ENCODE measurements at regions not wholly inside any gene's neighbourhood (a gene's known extent, or its start where the extent isn't known, plus 50 kb on each side); places are given as distances from the start of the nearest gene placed in this dataset.

DNA sequence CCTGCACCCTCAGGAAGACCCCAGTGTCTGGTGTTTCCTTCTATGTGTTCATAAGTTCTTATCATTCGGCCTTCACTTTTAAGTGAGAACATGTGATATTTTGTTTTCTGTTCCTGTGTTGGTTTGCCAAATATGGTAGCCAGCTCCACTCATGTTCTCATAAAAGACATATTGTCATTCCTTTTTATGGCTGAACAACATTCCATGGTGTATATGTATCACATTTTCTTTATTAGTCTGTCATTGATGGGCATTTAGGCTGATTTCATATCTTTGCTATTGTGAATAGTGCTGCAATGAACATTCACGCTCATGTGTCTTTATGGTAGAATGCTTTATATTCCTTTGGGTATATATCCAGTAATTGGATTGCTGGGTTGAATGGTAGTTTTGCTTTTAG, 645.1 kb downstream of the SLC16A7 start:
- DNase-seq (ENCODE audit: low read depth) = no peak

DNA sequence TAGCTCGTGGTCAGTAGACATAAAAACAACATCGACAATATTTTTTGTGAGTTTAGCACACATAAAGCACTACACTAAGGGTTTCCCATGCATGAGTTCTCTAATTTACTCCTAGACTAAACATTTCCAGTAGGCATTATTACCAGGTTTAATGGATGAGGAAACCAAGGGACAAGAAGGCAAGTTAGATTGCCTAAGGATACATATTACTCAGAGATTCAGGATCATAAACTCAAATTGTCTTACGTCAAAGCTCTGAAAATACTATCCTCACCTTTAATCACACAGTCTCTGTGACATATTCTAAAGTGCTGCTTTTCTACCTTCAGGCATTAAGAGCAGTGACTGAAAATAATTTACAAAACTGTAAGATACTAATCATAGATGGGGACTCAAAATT, 655.3 kb downstream of the SLC16A7 start:
- DNase-seq (ENCODE audit: low read depth) = no peak

DNA sequence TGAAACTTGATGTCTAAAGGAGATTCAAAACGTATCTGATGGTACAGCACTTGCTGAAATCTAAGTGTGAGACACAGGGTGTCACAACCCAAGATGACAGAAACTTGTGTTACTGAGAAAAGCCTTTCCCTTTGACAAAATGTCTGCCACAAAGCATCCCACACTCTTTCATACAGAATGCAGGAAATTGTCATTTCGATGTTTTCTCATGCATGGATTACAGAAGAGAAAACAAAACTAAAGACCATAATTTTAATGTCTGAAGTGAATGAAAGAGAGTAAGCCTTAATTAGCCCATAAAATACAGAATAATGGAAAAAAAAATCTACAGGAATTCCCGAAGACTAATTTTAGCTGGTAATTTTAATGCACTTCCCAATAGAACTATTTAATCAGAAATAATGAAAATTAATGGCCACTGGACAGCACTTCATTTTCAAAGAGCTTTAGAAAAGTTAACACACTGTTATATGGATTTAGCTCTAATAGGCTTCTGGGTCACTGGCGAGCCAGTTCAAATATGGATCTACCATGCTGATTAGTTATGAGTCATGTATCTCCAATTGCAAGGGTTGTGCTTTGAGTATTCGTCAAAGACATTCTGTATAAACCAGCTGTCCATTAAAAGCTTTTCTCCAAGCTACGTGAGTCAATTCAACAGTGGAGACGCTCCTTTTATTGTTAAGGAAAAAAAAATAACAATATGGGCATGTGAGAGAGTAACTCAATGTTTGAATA, 656.7 kb downstream of the SLC16A7 start:
- DNase-seq (ENCODE audit: low read depth) = no peak

DNA sequence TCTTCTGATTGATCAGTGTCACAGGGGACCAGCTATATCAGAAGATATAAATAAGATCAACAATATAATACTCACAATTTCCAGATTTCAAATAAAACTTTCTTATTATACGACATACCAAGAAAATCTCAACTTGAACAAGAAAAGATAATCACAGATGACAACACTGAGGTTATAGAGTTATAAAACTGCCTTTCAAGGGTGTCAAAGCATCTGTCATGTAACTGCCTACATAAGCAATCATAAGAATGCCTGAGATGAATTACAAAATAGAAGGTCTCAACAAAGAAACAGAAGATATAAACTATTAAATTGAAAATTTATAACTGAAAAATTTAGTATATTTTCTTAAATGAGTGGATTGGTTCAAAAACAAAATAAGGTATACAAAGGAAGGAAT, 659.2 kb downstream of the SLC16A7 start:
- DNase-seq (ENCODE audit: low read depth) = no peak

DNA sequence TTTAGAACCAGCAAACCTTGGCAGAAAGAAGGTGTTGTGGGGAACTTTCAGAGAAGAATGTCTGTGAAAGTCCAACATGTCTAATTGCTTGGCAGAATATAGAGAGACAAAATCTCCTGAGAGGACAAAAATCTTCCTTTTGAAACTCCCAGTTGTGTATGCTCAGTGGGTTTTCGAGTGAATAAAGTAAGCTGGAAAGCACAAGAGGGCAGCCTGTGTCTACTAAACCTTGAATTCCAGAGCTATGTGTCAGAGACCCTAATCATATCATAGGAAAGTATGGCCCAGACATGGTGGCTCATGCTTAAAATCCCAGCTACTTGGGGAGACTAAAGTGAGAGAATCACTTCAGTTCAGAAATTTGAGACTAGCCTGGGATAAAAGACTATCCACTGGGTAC, 661.2 kb downstream of the SLC16A7 start:
- no peak for DNase-seq (ENCODE audit: low read depth)

DNA sequence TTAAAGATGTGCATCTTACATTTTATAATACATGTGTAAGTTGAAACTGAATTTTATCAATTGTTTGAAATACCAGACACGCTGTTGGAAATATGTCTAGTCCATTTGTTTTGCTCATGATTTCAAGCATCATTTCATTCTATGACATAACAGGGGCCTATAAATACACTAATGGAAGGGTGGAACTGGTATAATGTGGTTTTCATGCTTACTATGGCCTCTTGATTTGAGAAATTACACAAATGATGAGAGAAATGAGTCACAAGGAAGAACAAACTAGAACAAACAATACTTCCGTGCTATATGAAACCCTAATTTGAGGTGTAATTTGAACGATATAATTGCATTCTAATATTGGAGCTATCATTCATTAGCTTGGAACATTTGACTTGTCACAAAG, 663.4 kb downstream of the SLC16A7 start:
- DNase-seq (ENCODE audit: low read depth) = no peak

DNA sequence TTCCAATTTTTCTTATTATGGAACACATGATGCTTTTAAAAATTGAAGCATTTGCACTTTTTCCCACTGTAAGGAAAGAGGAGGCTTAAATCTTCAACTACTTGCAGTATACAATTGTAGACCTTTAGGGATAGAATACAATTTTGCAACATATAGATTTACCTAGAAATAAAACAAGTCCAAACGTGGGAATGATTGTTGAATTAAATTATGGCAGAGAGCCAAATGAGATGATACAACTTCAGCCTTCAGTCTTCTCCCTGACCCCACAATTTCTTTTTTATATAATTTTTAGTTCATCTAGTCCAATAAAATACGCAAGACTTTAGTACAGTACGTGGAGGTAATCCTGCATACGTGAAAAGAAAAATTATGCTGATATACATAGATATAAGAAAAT, 666.5 kb downstream of the SLC16A7 start:
- no peak for DNase-seq (ENCODE audit: low read depth)

DNA sequence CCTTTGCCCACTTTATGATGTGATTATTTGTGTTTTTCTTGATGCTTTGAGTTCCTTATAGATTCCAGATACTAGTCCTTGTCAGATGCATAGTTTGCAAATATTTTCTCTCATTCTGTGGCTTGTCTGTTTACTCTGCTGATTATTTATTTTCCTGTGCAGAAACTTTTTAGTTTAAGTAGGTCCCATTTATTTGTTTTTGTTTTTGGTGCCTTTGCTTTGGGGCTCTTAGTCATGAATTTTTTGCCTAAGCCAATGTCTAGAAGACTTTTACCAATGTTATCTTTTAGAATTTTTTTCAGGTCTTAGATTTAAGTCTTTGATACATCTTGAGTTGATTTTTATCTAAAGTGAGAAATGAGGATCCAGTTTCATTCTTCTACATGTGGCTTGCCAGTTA, 667.3 kb downstream of the SLC16A7 start:
- no peak for DNase-seq (ENCODE audit: low read depth)

DNA sequence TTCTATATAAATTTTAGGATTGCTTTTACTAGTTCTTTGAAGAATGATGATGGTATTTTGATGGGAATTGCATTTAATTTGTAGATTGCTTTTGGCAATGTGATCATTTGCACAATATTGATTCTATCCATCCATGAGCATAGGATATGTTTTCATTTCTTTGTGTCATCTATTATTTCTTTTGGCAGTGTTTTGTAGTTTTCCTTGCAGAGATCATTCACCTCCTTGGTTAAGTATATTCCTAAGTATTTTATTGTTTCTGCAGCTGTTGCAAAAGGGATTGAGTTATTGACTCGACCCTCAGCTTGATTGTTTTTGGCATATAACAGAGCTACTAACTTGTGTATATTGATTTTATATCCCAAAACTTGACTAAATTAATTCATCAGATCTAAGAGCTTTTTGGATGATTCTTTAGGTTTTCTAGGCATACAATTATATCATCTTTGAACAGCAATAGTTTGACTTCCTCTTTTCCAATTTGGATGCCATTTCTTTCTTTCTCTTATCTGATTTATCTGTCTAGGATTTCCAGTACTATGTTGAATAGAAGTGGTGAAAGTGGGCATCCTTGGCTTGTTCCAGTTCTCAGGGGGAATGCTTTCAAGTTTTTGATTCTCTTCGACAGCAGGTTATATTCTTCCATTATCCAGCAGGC, 668.1 kb downstream of the SLC16A7 start:
- no peak for DNase-seq (ENCODE audit: low read depth)

DNA sequence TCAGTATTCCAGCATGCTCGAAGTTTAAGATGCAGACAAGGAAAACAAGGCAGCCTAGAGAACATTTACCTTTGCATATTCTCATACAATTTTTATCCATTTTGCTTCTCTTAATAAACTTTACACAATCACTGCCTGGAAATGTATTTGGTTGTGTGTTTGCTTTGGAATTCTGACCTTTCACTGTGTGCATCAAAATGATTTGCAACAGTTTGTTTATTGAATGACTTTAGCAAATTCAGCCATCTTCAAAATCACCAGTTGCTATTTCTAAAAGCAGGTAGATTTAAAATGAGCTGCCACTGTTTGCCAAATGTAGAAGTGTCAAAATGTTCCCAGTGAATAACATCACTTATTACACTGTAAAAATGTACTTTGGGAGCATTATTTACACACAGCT, 669.9 kb downstream of the SLC16A7 start:
- DNase-seq (ENCODE audit: low read depth) = no peak

DNA sequence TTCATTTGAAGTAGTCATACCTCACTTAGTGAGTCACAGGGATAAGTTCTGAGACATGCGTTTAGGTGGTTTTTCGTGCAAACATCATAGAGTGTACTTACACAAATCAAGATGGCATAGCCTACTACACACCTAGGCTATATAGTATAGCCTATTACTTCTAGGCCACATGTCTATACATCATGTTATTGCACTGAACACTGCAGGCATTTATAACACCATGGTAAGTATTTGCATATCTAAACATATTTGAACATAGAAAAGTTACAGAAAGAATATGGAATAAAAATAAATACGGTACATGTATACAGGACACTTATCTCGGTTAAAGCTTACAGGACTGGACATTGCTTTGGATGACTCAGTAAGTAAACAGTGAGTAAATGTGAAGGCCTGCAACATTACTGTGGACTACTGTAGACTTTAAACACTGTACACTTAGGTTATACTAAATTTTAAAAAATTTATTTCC, 670.6 kb downstream of the SLC16A7 start:
- DNase-seq (ENCODE audit: low read depth) = no peak

DNA sequence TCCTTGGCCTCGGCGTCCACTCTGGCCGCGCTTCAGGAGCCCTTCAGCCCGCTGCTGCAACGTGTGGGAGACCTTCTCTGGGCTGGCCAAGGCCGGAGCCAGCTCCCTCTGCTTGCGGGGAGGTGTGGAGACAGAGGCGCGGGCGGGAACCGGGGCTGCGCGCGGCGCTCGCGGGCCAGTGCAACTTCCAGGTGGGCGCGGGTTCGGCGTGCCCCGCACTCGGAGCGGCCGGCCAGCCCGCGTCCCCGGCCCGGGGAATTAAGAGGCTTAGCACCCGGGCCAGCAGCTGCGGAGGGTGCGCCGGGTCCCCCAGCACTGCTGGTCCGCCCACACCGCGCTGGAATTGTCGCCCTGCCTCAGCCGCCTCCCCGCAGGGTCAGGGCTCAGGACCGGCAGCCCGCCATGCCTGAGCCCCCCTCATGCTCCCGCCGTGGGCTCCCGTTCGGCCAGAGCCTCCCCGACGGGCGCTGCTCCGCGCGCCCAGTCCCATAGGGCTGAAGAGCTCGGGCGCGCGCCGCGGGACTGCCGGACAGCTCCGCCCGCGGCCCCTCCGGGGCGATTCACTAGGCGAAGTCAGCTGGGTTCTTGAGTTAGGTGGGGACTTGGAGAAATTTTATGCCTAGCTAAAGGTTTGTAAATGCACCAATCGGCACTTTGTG, 673.9 kb downstream of the SLC16A7 start:
- DNase-seq (ENCODE audit: low read depth) = no peak

DNA sequence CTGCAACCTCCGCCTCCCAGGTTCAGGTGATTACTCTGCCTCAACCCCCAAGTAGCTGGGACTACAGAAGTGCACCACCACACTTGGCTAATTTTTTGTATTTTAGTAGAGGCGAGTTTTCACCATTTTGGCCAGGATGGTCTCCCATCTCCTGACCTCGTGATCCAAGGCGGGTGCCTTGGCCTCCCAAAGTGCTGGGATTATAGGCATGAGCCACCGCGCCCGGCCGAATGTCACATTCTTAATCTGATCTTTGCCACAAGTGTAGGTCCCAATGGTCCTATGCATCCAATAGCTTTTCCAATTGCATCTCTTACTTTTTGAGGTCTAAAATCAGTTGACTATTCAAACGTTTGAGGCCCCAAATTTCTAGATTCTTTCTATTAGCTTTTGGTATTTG, 676.0 kb downstream of the SLC16A7 start:
- no peak for DNase-seq (ENCODE audit: low read depth)

DNA sequence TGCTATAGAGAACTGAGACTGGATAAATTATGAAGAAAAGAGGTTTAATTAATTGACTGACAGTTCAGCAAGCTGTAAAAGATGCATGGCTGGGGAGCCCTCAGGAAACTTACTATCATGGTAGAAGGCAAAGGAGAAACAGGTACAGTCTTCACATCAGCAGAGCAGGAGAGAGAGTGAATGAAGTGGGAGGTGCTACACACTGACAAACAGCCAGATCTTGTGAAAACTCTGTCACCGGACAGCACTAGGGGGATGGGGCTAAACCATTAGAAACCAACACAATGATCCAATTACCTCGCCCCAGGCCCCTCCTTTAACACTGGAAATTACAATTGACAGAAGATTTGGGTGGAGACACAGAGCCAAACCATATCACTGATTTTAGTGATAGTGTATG, 682.4 kb downstream of the SLC16A7 start:
- no peak for DNase-seq (ENCODE audit: low read depth)

DNA sequence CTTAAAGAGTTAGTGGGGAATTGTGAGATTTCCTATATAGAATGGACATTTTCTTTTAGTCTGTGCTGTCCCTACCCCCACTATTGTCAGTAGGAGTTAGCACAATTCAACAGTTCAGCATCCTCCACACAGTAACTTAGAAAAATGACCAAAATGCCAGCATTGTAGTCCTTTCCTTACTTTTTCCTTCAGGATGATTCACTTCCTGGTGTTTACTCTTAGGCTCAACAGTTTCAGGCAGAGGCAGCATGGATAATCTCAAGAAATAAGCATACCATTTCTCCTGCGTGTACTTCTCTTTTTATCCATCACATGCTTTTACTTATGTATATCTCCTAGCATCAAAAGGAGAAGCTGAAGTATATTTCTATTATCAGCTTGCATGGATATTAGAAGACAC, 683.4 kb downstream of the SLC16A7 start:
- no peak for DNase-seq (ENCODE audit: low read depth)

DNA sequence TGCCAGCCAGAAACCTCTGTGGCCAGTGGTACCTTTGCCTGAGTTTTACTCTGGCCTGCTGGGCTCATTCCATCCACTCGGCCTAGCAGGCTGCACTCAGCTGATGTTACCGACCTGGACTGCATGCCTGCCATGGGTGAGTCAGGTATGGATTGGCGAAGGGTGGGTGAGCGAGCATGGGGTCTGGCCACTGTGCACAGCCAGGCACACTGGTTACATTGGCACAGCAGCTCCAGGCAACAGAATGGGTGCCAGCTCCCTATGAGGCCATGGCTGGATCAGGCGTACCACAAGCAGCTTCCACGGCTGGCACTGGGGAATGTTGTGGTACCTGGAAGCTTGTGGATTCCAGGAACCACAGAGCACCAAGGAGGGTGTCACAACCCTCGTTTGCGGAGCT, 685.7 kb downstream of the SLC16A7 start:
- no peak for DNase-seq (ENCODE audit: low read depth)

DNA sequence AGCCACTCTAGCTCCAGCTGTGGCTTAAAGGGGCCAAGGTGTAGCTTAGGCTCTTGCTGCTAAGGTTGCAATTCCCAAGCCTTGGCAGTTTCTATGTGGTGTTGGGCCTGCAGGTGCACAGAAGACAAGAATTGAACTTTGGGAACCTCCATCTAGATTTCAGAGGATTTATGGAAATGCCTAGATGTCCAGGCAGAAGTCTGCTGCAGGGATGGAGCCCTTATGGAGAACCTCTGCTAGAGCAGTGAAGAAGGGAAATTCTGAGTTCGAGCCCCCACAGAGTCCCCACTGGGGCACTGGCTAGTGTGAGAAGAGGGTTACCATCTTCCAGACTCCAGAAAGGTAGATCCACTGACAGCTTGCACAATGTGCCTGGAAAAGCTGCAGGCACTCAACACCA, 694.7 kb downstream of the SLC16A7 start:
- no peak for DNase-seq (ENCODE audit: low read depth)

DNA sequence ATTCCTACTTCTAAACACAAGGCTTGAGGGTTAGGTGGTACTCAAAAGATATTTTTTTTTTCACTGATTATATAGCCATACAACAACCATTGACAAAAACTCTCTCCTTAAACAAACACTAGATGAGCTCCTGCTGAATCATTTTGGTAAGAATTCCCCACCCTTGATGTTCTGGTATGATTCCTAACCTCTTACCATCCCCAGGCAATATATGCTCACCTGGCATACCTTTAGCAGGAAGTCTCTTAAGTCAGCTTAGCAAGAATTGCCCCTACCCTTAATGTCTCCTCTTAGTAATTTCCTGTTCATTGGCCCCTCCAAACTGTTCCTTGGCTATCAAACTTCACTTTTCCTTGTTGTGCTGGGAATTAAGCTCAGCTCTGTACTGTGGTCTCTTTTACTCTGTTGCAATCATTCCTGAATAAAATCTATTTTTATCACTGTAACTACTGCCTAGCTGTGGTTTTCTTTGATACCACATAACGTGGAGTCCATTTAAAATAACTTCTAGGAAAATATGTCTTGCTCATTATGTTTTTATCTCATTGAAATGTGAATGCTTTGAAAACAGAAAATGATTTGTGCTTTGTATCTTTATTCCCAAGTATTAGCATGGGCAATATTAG, 712.6 kb downstream of the SLC16A7 start:
- DNase-seq (ENCODE audit: low read depth) = no peak

DNA sequence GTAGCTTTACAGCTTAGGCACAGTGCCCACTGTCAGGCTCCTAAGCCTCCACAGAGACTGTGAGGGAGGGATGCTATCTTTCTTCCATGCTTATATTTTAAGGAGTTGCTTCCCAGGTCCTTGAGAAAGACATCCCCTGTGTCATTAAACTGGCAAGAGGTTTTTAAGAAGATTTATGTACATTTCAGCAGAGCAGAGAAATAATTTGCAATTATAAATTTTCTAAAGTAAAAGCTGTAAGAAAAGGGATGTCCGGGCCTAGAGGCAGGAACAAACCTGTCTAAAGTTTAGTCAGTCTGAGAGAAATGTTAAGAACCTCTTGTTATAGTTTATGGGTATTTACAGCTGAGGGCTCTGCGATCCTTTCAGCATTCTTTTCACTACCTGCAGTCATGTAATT, 716.1 kb downstream of the SLC16A7 start:
- no peak for DNase-seq (ENCODE audit: low read depth)

DNA sequence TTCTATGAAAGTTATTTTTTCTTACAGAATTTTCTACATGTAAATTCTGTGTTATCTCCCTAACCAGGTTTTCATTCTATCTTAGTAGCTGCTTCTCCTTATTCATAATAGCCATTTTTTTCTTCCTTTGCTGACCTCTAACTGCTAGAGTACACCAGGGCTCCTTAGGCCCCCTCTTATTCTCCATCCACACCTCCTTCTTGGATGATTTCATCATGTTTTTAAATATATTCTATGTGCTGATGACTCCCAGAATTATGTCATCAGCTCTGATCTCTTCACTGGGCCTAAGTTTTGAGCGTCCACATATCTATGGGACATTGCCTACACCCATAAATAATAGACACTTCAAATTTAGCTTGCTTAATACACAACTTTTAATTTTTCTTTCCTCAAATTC, 721.5 kb downstream of the SLC16A7 start:
- DNase-seq (ENCODE audit: low read depth) = no peak

DNA sequence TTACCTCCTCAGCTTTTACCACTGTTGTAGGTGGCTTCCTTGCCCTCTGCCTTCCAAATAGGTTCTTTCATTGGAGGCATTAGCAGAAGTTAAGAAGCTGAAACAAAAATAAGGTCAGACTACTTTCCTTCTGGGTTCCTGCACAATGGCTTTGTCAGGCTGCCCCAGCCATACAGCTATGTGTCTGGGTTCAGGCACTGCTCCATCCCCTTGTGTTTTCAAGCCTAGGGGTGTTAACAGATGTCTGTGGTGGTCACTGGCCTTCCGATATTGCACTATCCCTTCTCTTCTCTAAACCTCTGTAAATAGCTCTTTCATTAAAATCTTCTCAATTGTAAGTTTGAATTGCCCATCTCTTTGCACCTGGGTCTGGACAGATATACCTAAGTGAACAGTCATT, 728.9 kb downstream of the SLC16A7 start:
- no peak for DNase-seq (ENCODE audit: low read depth)

DNA sequence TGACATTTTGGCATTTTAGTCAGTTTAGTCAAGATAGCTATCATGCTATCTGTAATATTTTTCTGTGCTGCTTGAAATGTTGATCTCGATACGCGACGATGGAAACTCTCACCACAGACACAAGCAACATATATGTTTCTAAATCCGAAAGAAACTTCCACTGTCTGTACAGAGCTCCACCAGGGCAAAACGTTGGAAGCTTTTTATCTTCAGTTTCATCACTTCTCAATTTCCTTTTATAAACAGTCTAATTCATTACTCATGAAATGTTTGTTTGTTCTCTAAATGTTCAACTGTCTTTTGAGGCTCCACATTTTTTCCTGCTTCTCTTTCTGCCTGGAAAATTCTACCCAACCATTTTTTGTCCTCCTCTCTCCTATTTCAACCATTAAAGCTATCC, 737.6 kb downstream of the SLC16A7 start:
- DNase-seq (ENCODE audit: low read depth) = no peak

DNA sequence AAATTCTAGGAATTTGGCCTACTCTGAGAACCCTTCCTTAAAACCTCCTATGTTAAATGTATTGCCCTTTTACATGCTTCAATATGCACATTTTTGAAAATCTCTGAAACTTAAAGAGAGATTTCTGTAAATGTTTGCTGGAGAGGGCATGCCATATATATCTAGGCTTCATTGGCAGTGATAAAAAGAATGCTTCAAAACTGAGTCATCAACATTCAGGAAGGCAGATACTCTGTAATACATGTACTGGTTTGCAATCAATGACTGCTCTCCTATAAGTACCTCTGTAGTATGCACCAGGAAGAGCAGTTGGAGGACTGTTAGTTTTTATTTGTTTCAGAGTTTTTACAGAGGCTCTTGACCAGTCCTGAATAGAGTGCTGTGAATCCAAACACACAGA, 739.9 kb downstream of the SLC16A7 start:
- no peak for DNase-seq (ENCODE audit: low read depth)

All from Daoy (cell line).